Nephron progenitor cell (in vitro differentiated cells): ENCODE measurements at regions not wholly inside any gene's neighbourhood (a gene's known extent, or its start where the extent isn't known, plus 50 kb on each side); places are given as distances from the start of the nearest gene placed in this dataset.

Source experiments
- DNase-seq: peaks from one replicate; pipeline ENCODE4 v3.0.0; 2021
- H3K27ac Mint-ChIP-seq: 2 replicates; pipeline ENCODE4 v1.8.0; 2021; ENCODE audit warnings: mild to moderate bottlenecking, moderate library complexity, mixed read lengths
- H3K27me3 Mint-ChIP-seq: 2 replicates; pipeline ENCODE4 v1.8.0; 2021; ENCODE audit warnings: mild to moderate bottlenecking, low read depth, mixed read lengths; ENCODE audit not compliant: poor library complexity
- H3K36me3 Mint-ChIP-seq: 2 replicates; pipeline ENCODE4 v1.8.0; 2021; ENCODE audit warnings: low read depth, mixed read lengths
- H3K4me1 Mint-ChIP-seq: 2 replicates; pipeline ENCODE4 v1.8.0; 2021; ENCODE audit warnings: mixed read lengths
- H3K4me3 Mint-ChIP-seq: 2 replicates; pipeline ENCODE4 v1.8.0; 2021; ENCODE audit warnings: mild to moderate bottlenecking, moderate library complexity, mixed read lengths
- H3K9me3 Mint-ChIP-seq: 2 replicates; pipeline ENCODE4 v1.8.0; 2021; ENCODE audit warnings: mild to moderate bottlenecking, moderate library complexity, mixed read lengths
- CTCF ChIP-seq: fragments of 200-600 bp; sonication (generic); IDR thresholded peaks from 2 replicates; pipeline ENCODE4 v1.5.0; 2021; ENCODE audit warnings: antibody characterized with exemption

DNA sequence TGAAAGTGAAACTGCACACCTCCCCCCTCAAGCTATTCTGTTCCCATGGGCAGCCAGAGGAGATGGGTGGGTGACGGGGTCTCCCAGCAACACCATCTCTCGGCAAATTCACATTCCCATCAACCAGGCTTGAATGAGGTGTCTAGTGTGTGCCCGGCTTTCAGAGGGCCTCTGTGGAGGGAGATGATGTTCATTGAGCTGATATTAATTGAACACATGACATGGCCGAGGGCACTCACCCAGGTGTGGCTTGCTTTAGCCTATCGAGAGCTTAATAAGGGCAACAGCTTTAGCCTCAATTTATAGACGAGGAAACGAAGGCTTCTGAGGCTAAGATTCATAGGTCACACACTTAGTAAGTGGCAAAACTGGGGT, 288.0 kb downstream of the UACA start:
- Mint-ChIP-seq H3K27ac (no peak overlapping the region), H3K9me3 (no peaks in the 10 kb centered on the region), H3K27me3 (peaks cover 45% of the 10 kb centered on the region), H3K36me3 (no peaks in the 10 kb centered on the region), H3K4me3 (no peak overlapping the region), H3K4me1 (peaks cover 24% of the 10 kb centered on the region)
- no peak for DNase-seq
- no peak for TF ChIP-seq CTCF

DNA sequence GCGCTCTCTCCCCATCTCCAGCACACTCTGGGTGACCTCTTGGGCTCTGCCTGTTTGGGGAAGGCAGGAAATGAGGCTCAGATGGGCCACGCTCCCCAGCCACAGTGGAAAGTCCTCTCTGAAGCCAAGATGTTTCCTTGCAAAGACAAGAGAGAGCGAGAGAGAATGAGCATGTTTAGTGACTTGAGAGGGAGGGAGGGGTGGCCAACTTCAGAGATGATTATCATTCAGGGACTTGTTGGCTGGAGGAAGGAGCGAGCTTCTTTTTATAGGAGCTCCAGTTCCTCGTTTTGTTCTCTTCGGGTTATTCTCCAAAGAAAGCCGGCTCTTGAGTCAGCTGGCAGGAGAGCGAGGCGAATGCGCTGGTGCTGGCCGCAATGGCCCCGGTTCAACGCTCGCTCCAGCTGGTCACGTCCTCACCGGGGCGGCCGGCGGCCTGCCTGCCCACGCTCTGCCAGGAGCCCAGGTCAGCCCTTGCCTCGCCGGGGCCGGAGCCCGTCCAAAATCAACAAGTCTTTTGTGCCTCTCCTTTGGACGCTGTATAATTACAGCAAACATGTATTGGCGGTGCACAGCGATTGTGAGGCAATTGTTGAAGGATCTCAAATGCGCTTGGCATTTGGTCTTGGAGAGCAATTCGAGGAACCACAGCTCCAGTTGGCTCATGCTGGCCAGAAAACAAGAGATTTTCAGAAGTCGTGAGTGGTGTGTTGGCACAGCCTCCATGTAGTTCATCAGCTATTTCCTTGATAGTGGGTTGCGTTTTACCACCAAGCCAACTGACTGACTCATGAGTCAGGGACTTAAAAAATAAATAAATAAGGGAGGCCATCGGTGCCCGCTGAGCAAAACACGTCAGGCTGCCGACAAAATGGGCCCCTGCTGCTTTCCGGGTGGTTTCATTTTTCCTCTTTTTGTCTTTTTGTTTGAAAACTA, 288.6 kb downstream of the UACA start:
- H3K27me3 Mint-ChIP-seq = peaks cover 51% of the 10 kb centered on the region
- H3K27ac Mint-ChIP-seq = no peak overlapping the region
- H3K4me1 Mint-ChIP-seq = peaks cover 24% of the 10 kb centered on the region
- no peaks in the 10 kb centered on the region for H3K9me3 Mint-ChIP-seq
- TF ChIP-seq CTCF = no peak
- DNase-seq = no peak
- H3K36me3 Mint-ChIP-seq = no peaks in the 10 kb centered on the region
- no peak overlapping the region for H3K4me3 Mint-ChIP-seq

DNA sequence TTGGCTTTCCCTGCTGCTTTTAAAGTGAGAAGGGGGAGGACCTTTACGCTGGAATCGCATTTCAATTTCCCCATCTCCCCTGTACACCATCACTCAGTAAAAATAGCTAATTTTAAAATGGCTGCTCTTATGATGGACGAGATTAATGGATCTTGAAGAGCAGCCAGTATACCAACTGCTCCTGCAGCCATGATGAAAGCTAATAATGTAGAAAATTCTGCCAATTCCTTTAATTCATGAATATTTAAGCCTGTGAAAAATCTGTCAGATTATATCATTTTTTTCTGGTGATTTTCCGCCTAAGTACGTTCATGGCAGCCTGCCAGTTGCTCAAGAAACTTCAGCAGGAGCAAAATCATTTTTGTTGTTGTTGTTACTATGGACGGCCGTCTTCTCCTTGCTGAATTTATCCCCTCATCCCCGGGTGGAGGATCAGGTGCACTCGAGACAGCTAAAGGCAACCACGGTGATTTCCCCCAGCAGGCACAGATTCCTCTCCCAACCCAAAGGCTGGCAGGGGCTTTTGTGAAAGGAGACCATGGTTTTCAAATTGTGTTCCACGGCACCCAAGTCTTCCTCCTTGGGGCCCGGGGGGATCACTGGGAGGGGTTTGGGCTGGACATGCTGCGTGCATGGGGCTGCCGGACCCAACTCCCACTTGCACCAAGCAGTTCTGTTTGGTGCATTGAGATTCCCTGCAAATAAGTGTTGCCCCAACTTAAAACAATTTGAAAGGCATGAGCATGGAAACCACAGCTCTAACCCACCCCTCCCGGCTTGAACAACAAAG, 289.6 kb downstream of the UACA start:
- no peaks in the 10 kb centered on the region for H3K36me3 Mint-ChIP-seq
- TF ChIP-seq CTCF = no peak
- H3K4me1 Mint-ChIP-seq = peaks cover 22% of the 10 kb centered on the region
- H3K27ac Mint-ChIP-seq = no peak overlapping the region
- DNase-seq = no peak
- no peak overlapping the region for H3K4me3 Mint-ChIP-seq
- no peaks in the 10 kb centered on the region for H3K9me3 Mint-ChIP-seq
- H3K27me3 Mint-ChIP-seq = peaks cover 51% of the 10 kb centered on the region

- Mint-ChIP-seq H3K4me3 (no peak overlapping the region), H3K9me3 (no peaks in the 10 kb centered on the region), H3K4me1 (peaks cover 14% of the 10 kb centered on the region), H3K27ac (no peak overlapping the region), H3K36me3 (no peaks in the 10 kb centered on the region), H3K27me3 (peaks cover 62% of the 10 kb centered on the region)
- DNase-seq = no peak
- TF ChIP-seq CTCF = no peak
Measured at GRCh38 chr15:70471517-70471916, 291.8 kb downstream of the UACA start.

GRCh38 chr15:70470556-70471191, 292.7 kb downstream of the UACA start:
- H3K27me3 Mint-ChIP-seq = peaks cover 56% of the 10 kb centered on the region
- no peak overlapping the region for H3K27ac Mint-ChIP-seq
- no peak for TF ChIP-seq CTCF
- no peaks in the 10 kb centered on the region for H3K9me3 Mint-ChIP-seq
- DNase-seq = no peak
- no peaks in the 10 kb centered on the region for H3K36me3 Mint-ChIP-seq
- no peak overlapping the region for H3K4me3 Mint-ChIP-seq
- H3K4me1 Mint-ChIP-seq = peaks cover 14% of the 10 kb centered on the region
